SJCRH30 (cell line): ENCODE measurements at regions not wholly inside any gene's neighbourhood (a gene's known extent, or its start where the extent isn't known, plus 50 kb on each side); places are given as distances from the start of the nearest gene placed in this dataset.
"Not testable (repeated sequence)": the region's sequence is repeated elsewhere in the genome, so short reads cannot be mapped to it uniquely, and the experiment has no call there.

Source experiments
- DNase-seq, 2 experiments: peaks; one replicate each; pipeline ENCODE4 v3.0.0-alpha.2; 2015 to 2020
- H3K27ac ChIP-seq: fragments of 250-450 bp; sonication (Bioruptor Pico); 2 replicates; pipeline ENCODE4 v1.5.1; 2020; ENCODE audit warnings: mild to moderate bottlenecking, moderate library complexity
- H3K27me3 ChIP-seq: fragments of 250-450 bp; sonication (Bioruptor Pico); 2 replicates; pipeline ENCODE4 v1.5.1; 2020; ENCODE audit warnings: mild to moderate bottlenecking, moderate library complexity
- H3K36me3 ChIP-seq: fragments of 250-450 bp; sonication (Bioruptor Pico); 2 replicates; pipeline ENCODE4 v1.5.1; 2020; ENCODE audit warnings: mild to moderate bottlenecking, moderate library complexity
- H3K4me1 ChIP-seq: fragments of 250-450 bp; sonication (Bioruptor Pico); 2 replicates; pipeline ENCODE4 v1.5.1; 2020; ENCODE audit warnings: mild to moderate bottlenecking, moderate library complexity
- H3K4me3 ChIP-seq: fragments of 250-450 bp; sonication (Bioruptor Pico); 2 replicates; pipeline ENCODE4 v1.5.1; 2020; ENCODE audit warnings: mild to moderate bottlenecking, moderate library complexity
- H3K9me3 ChIP-seq: fragments of 250-450 bp; sonication (Bioruptor Pico); replicated peaks from 2 replicates; pipeline ENCODE4 v1.5.1; 2020; ENCODE audit warnings: mild to moderate bottlenecking, moderate library complexity

DNA sequence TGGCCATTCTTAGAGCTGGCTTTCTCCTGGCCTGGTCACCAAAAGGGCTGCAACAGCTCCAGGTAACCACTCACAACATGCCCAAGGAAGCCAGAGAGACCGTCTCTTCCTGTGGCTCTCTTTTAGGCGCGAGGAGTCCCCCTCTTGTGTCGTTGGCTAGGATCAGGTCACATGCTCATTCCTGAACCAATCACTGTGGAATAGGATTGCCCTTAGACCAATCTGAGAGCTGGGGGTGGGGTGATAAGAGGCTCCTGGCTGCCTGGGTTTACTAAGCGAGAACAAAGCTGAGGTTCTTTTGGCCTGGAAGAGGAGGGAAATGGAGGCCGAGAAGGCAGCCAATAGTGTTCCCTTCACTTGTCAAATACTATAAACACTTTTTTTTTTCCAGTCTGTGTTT, 452.1 kb upstream of the PROX1 start:
- no peaks in the 10 kb centered on the region for H3K4me1 ChIP-seq
- H3K36me3 ChIP-seq: no peaks in the 10 kb centered on the region

DNA sequence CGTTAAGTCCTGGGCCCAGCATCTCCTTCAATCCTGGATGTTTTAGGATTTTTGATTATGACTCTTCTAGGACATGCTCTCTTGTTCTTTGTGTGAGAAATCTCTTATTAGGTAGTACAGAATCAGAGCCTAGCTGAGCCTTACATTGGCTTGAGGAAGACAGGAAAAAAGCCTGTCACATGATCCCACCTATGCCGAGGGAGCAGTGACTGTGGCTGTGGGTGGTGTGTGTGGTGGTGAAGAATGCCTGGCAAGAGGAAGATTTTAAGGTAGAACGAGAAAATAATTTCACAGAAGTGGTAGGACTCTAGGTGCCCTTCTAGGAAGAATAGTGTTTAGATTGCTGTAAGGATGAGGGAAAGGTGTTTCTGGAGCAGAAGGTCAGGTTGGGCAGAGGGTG, 449.5 kb upstream of the PROX1 start:
- H3K4me3 ChIP-seq: no peak overlapping the region
- DNase-seq: no peak
- no peaks in the 10 kb centered on the region for H3K9me3 ChIP-seq
- H3K27ac ChIP-seq: no peak overlapping the region
- no peaks in the 10 kb centered on the region for H3K4me1 ChIP-seq
- H3K36me3 ChIP-seq: no peaks in the 10 kb centered on the region
- 0 out of 2 replicates have a peak, but pooled peaks cover 7% of the 10 kb centered on the region for H3K27me3 ChIP-seq

More for the DNA sequence above, 452.1 kb upstream of the PROX1 start:
- Histone ChIP-seq H3K9me3 (no peaks in the 10 kb centered on the region), H3K4me3 (no peak overlapping the region), H3K27ac (no peak overlapping the region), H3K27me3 (0 out of 2 replicates have a peak, but pooled peaks cover 7% of the 10 kb centered on the region)
- no peak for DNase-seq

DNA sequence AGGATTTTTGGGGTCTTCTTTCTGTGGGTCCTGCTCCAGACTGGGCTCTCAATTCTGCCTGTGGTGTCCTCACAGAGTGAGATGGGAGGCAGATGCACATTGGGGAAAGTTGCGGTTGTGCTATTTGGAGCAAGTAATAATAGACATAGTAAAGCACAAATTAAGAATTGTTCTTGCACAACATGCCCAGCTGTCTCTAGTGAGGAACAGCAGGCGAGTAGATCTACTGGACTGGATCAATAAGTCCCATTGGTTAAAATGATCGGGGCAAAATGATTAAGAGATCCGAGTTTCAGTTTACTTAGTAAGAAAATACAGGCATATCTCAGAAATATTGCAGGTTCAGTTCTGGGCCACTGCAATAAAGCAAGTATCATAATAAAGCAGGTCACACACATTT, 448.3 kb upstream of the PROX1 start:
- no peaks in the 10 kb centered on the region for H3K9me3 ChIP-seq
- H3K4me1 ChIP-seq: no peaks in the 10 kb centered on the region
- no peak for DNase-seq
- H3K27me3 ChIP-seq: 0 out of 2 replicates have a peak, but pooled peaks cover 7% of the 10 kb centered on the region
- H3K4me3 ChIP-seq: no peak overlapping the region
- H3K36me3 ChIP-seq: no peaks in the 10 kb centered on the region
- H3K27ac ChIP-seq: no peak overlapping the region

DNA sequence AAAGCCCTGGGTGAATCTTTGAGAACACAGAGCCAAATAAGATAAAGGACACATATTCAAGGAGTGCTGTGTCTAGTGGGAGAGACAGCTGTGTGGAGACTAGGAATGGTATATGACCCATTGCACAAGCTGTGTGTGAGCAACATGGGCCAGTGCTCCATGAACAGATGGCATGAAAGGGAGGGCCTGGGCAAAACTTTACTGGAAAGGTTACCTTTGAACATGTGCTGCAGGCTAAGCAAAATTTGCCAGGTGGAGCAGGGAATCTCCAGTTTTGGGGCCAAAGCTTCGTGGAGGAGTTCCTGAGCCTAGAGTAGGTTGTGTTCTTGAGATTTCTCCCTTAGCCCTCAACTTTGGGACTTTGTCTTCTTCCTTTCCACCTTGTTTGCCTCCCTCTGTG, 446.1 kb upstream of the PROX1 start:
- H3K4me3 ChIP-seq: no peak overlapping the region

DNA sequence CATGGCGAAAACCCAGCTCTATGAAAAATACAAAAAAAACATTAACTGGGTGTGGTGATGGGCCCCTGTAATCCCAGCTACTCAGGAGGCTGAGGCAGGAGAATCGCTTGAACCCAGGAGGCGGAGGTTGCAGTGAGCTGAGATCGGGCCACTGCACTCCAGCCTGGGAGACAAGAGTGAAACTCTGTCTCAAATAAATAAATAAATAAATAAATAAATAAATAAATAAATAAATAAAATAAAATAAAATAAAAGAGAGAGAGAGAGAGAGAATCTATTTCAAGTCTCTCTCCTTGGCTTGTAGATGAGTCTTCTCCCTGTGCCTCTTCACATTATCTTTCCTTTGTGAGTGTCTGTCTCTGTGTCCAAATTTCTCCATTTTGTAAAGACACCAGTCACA, 442.6 kb upstream of the PROX1 start:
- H3K36me3 ChIP-seq, DNase-seq, H3K4me3 ChIP-seq, H3K9me3 ChIP-seq, H3K27me3 ChIP-seq, H3K4me1 ChIP-seq, H3K27ac ChIP-seq: not testable (repeated sequence)

More for the DNA sequence above, 446.1 kb upstream of the PROX1 start:
- H3K27ac ChIP-seq: no peak overlapping the region
- H3K36me3 ChIP-seq: no peaks in the 10 kb centered on the region
- no peak for DNase-seq
- H3K27me3 ChIP-seq: 0 out of 2 replicates have a peak, but pooled peaks cover 7% of the 10 kb centered on the region
- H3K4me1 ChIP-seq: no peaks in the 10 kb centered on the region
- H3K9me3 ChIP-seq: no peaks in the 10 kb centered on the region

DNA sequence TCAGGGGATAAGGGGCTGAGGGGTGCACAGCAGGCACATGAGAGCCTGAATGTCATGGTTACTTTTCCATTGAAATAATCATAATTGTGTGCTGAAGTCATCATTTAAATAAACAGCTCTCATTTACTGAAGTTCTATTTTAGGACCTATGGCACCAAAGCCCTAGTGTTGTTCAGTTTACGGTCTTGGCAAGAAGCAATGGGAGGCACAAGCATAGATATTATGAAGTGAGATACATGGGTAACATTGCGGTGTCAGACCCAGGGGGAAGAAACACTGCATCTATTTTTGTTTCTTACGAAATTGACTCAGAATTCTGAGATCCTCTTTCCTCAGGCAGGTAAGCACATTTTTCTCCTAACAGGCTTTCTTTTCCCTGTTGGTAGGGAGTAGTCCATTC, 437.8 kb upstream of the PROX1 start:
- Histone ChIP-seq H3K9me3 (peaks cover 2% of the 10 kb centered on the region; the same call in 1 of the 2 replicates), H3K27me3 (no peaks in the 10 kb centered on the region), H3K36me3 (no peaks in the 10 kb centered on the region), H3K27ac (no peak overlapping the region), H3K4me3 (no peak overlapping the region), H3K4me1 (no peaks in the 10 kb centered on the region)
- DNase-seq: no peak

DNA sequence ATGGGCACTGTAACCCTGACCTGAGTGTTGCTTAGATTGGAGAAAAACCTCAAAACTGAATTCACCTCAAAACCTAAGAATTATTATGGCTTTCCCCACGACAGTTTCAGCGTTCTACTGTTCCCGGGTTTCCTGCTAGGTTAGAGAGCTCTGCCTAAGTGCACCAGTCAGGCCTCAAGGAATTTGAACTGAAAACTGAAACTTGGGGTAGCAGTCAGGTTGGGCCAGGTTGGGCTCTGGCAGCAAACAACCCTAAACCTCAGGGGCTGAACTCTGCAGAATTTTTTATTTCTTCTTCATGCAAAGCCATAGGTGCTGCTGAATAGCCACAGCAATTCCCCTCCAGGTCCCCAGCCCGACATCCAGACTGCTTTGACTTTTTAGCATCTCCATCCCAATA, 437.0 kb upstream of the PROX1 start:
- Histone ChIP-seq H3K27me3 (no peaks in the 10 kb centered on the region), H3K9me3 (peaks cover 2% of the 10 kb centered on the region; the same call in 1 of the 2 replicates), H3K27ac (no peak overlapping the region), H3K36me3 (no peaks in the 10 kb centered on the region), H3K4me1 (no peaks in the 10 kb centered on the region), H3K4me3 (no peak overlapping the region)
- DNase-seq: no peak

DNA sequence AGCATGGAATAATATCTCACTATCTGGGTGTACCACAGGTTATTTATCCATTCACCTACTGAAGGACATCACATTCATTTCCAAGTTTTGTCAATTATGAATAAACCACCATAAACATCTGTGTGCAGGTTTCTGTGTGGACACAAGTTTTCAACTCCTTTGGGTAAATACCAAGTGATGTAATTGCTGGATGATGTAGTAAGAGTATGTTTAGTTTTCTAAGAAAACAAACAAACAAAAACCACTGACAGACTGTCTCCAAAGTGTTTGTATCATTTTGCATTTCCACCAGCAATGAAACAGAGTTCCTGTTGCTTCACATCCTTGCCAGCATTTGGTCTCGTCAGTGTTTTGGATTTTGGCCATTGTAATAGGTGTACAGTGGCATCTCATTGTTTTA, 435.7 kb upstream of the PROX1 start:
- Histone ChIP-seq H3K27me3 (no peaks in the 10 kb centered on the region), H3K27ac (no peak overlapping the region), H3K36me3 (no peaks in the 10 kb centered on the region), H3K9me3 (peaks cover 2% of the 10 kb centered on the region; the same call in 1 of the 2 replicates), H3K4me3 (no peak overlapping the region), H3K4me1 (no peaks in the 10 kb centered on the region)
- DNase-seq: no peak

DNA sequence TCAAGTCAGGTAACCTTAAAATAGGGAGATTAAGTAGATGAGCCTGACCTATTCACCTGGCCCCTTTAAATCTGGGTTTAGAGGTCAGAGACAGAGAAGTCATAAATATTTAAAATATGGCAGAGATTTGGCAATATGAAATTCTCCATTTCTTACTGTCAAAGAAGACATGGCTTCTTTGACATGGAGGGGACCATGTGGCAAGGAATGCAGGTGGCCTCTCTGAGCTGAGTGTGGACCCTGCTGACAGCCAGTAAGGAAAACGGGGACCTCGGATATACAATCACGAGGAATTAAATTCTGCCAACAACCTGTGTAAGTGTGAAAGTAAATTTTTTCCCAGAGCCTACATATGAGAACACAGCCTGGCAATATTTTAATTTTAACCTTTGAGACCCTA, 427.5 kb upstream of the PROX1 start:
- no peaks in the 10 kb centered on the region for H3K4me1 ChIP-seq
- H3K9me3 ChIP-seq: peaks cover 10% of the 10 kb centered on the region; the same call in 1 of the 2 replicates
- no peak overlapping the region for H3K27ac ChIP-seq

DNA sequence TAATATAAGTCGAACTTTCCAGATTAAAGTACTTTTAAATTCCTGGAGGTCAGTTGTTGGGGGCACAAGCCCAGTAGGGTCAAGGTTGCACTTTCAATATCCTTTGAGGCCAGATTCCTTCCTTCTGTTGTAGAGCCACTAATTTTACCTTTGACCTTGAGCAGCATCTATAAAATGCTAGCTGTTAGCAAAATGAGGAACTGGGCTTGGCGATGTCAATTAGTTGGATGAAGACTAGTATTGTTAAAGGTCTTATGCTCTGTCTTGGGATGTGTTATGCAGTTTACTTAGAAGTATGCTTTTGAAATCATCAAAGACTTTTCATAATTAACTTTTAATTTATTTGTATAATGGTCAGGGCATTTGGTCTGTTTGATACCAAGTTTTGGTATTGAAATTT, 425.9 kb upstream of the PROX1 start:
- H3K27ac ChIP-seq: no peak overlapping the region
- no peak for DNase-seq
- no peak overlapping the region for H3K4me3 ChIP-seq
- no peaks in the 10 kb centered on the region for H3K4me1 ChIP-seq
- H3K27me3 ChIP-seq: no peaks in the 10 kb centered on the region
- H3K9me3 ChIP-seq: peaks cover 14% of the 10 kb centered on the region; the same call in 1 of the 2 replicates
- H3K36me3 ChIP-seq: no peaks in the 10 kb centered on the region; the same call in 1 of the 2 replicates

More for the DNA sequence above, 427.5 kb upstream of the PROX1 start:
- DNase-seq: no peak
- Histone ChIP-seq H3K36me3 (no peaks in the 10 kb centered on the region), H3K27me3 (no peaks in the 10 kb centered on the region), H3K4me3 (no peak overlapping the region)

DNA sequence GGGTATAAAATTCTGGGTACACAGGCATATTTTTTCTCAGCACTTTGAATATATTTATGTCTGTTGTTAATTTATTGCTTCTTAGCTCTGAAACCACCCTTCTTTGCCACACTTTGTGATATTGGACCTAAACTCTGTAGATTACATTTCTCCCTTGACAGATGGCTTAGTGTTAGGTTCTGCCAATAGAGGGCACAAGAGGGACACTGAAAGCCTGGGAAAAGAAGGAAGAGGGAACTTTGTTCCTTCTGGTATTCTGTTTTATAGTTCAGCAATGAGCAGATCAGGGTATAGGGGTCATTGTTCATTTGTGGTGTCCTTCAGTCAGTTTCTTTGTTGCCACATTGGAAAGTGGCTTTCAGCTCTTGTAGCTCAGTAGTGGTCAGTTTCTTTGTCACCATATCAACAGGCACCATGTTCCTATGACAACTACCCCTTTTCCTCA, 423.5 kb upstream of the PROX1 start:
- H3K27me3 ChIP-seq: no peaks in the 10 kb centered on the region
- peaks cover 14% of the 10 kb centered on the region; the same call in 1 of the 2 replicates for H3K9me3 ChIP-seq
- H3K36me3 ChIP-seq: no peaks in the 10 kb centered on the region; the same call in 1 of the 2 replicates
- no peak overlapping the region for H3K27ac ChIP-seq
- peak; percentile 31 to 80 for DNase-seq
- no peaks in the 10 kb centered on the region for H3K4me1 ChIP-seq
- no peak overlapping the region for H3K4me3 ChIP-seq

DNA sequence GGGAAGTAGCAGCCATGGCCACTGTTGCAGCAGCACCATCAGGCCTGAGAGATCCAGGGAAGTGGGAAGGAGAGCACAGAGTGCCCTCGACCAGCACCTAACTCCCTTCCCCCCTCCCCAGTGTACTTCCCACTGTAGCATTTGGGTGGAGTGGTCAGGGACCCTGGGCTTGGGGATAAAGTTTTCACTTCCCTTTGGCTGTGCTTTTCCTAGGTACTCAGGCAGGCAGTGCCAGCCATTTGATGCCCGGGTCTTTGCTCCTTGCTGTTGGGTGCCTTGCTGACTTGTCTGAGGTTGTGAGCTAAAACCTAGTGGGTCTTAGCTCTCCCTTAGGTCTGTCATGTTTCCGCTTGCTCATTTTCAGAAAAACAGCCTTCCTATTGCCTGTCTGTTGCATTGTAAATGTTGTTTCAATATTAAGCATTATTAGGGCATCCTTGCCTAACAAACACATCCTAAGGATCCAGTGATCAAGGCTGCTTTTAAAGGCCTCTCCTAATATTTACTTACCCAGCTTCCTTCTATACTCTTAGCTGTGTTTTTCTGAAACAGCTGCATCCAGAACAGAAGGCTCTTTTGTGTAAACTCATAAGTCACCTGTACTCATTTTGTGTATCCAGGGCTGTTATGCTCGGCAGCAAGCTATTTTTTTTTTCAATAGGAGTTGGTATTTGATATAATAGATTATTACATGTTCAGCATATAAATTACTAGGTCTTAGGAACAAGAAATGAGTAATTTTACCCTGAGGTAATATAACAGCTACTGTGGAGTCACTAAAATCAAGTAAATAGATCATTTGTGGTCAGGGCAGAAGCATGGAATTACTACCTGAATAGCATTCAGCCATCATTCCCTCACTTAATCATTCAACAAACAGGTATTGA, 418.6 kb upstream of the PROX1 start:
- Histone ChIP-seq H3K4me1 (peaks cover 6% of the 10 kb centered on the region; the same call in 1 of the 2 replicates), H3K27ac (no peak overlapping the region), H3K9me3 (peaks cover 12% of the 10 kb centered on the region; the same call in 1 of the 2 replicates), H3K4me3 (no peak overlapping the region), H3K36me3 (no peaks in the 10 kb centered on the region; the same call in 1 of the 2 replicates), H3K27me3 (no peaks in the 10 kb centered on the region)
- DNase-seq: peak in 1 of 2 experiments; percentile 5

DNA sequence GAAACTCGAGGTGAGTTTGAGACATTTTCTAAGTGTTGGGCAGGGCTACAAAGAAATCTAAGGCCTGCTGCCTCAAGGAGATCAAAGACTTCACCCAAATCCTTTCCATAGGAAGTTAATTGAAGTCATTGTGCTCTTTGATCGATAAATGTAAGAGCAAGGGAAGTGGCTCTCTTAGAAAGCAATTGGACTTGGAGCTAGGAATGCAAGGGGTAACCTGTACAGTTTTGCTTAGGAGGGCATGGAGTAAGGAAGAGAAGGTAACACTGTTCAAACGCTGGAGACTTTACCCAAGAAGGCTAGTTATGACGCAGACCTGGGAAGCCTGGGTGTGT, 418.0 kb upstream of the PROX1 start:
- H3K4me1 ChIP-seq: peaks cover 6% of the 10 kb centered on the region; the same call in 1 of the 2 replicates
- H3K36me3 ChIP-seq: no peaks in the 10 kb centered on the region; the same call in 1 of the 2 replicates
- H3K27ac ChIP-seq: no peak overlapping the region
- H3K9me3 ChIP-seq: peaks cover 8% of the 10 kb centered on the region; the same call in 1 of the 2 replicates
- H3K27me3 ChIP-seq: no peaks in the 10 kb centered on the region
- no peak overlapping the region for H3K4me3 ChIP-seq
- DNase-seq: no peak

DNA sequence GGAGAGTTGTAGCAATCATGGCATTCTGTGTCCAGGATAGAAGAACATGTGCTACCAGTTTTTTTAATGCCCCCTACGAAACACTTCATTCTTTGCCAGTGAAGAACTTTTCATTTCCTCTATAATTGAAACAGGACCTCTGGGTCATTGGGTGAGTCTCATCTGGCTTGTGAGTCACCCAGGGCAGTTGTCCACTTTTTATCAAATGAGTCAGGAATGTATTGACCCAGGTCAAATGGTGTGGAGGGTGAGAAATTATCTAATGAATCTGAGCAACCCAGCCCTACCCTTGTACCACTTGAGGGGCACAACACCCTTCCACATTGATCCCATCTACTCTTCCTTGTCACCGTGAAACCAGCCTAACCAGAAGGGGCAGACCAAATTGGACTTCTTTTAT, 417.3 kb upstream of the PROX1 start:
- Histone ChIP-seq H3K4me3 (no peak overlapping the region), H3K36me3 (no peaks in the 10 kb centered on the region; the same call in 1 of the 2 replicates), H3K9me3 (0 out of 2 replicates have a peak, but pooled peaks cover 3% of the 10 kb centered on the region), H3K27me3 (no peaks in the 10 kb centered on the region), H3K27ac (no peak overlapping the region), H3K4me1 (peaks cover 6% of the 10 kb centered on the region; the same call in 1 of the 2 replicates)
- no peak for DNase-seq

DNA sequence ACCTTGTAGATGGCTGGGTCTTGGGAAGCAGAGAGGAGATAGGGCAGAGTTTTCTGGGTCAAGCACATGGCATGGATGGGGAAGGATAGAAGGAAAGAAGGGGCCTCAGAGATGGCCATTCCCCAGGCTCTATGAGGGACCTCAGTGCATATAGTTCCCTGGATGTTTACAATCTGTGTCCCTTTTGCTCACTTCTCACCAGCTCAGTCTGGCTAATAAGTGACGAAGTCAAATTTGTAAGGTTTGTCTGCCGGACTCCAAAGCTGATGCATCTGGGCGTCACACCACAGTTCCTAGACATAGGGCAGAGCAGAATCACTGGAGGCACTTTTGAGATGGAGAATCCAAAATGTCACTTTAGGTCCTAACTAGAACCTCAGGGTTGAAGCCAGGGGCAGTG, 416.4 kb upstream of the PROX1 start:
- H3K4me1 ChIP-seq: peaks cover 6% of the 10 kb centered on the region; the same call in 1 of the 2 replicates
- DNase-seq: no peak
- no peaks in the 10 kb centered on the region for H3K9me3 ChIP-seq
- no peak overlapping the region for H3K27ac ChIP-seq
- H3K36me3 ChIP-seq: no peaks in the 10 kb centered on the region; the same call in 1 of the 2 replicates
- H3K27me3 ChIP-seq: no peaks in the 10 kb centered on the region
- no peak overlapping the region for H3K4me3 ChIP-seq
